GM23338 (cell line): ENCODE measurements at regions not wholly inside any gene's neighbourhood (a gene's known extent, or its start where the extent isn't known, plus 50 kb on each side); places are given as distances from the start of the nearest gene placed in this dataset.

Source experiments
- CREB1 ChIP-seq: fragments of 250-450 bp; sonication (Bioruptor Pico); IDR thresholded peaks from 2 replicates; pipeline ENCODE4 v1.5.0; 2020; ENCODE audit warnings: low read depth, mild to moderate bottlenecking, moderate library complexity
- CTCF ChIP-seq, 2 experiments: fragments of 200-600 bp in 1 of 2; sonication (generic) in 1 of 2; conservative IDR thresholded peaks; 2 replicates each; pipeline versions ENCODE4 v1.5.1 to v1.6.1; 2016 to 2017; ENCODE audit warnings: antibody characterized with exemption in 2 of 2, low read depth in 2 of 2, mild to moderate bottlenecking in 2 of 2, moderate library complexity in 1 of 2
- EZH2 ChIP-seq: fragments of 200-600 bp; sonication (generic); IDR thresholded peaks from one replicate; pipeline ENCODE4 v1.8.0; 2017; ENCODE audit warnings: antibody characterized with exemption, mild to moderate bottlenecking, low read depth; ENCODE audit not compliant: unreplicated experiment
- EZH2phosphoT487 ChIP-seq: fragments of 200-600 bp; sonication (generic); IDR thresholded peaks from one replicate; pipeline ENCODE4 v1.8.1; 2018; ENCODE audit warnings: antibody characterized with exemption; ENCODE audit not compliant: unreplicated experiment
- JUNB ChIP-seq: IDR thresholded peaks from one replicate; pipeline ENCODE4 v1.6.1; 2016; ENCODE audit warnings: antibody characterized with exemption; ENCODE audit not compliant: unreplicated experiment
- NANOG ChIP-seq: IDR thresholded peaks from 2 replicates; pipeline ENCODE4 v1.6.1; 2016; ENCODE audit warnings: antibody characterized with exemption, borderline replicate concordance
- POLR2AphosphoS5 ChIP-seq: IDR thresholded peaks from 2 replicates; pipeline ENCODE4 v1.6.1; 2016; ENCODE audit warnings: antibody characterized with exemption, low read depth
- REST ChIP-seq: IDR thresholded peaks from one replicate; pipeline ENCODE4 v1.6.1; 2018; ENCODE audit warnings: antibody characterized with exemption; ENCODE audit not compliant: unreplicated experiment
- STAT1 ChIP-seq: IDR thresholded peaks from one replicate; pipeline ENCODE4 v1.6.1; 2016; ENCODE audit warnings: antibody characterized with exemption; ENCODE audit not compliant: unreplicated experiment
- ZNF114 ChIP-seq: fragments of 250-450 bp; sonication (Bioruptor Pico); IDR thresholded peaks from 2 replicates; pipeline ENCODE4 v1.5.0; 2020; ENCODE audit warnings: mild to moderate bottlenecking, moderate library complexity

DNA sequence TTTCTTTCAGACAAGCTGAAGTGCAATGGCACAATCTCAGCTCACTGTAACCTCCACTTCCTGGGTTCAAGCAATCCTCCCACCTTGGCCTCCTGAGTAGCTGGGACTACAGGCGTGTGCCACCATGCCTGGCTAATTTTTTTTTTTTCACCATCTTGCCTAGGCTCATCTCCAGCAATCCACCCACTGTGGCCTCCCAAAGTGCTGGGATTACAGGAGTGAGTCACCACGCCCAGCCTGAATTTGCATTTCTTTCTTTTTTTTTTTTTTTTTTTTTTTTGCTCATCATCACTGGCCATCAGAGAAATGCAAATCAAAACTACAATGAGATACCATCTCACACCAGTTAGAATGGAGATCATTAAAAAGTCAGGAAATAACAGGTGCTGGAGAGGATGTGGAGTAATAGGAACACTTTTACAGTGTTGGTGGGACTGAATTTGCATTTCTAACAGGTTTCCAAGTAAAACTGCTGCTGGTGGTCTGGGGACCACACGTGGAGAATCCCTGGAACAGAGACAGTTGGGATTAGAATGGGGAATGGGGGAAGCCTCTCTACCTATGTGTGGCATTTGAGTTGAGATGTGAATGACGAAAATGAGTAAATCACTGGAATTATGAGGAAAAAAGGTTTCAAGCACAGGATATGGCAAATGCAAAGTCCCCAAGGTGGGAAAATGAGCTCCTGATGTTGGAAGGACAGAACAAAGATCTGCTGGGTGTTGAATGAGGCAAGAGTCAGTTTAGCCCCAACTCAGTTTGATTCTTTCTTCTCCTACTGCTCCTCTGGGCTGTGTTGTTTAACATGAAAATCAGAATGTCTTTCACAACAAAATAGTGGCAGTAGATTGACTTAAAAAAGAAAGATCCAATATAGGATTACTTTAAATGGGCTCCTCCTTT, 88.8 kb upstream of the MAP4K4 start:
- no peak for TF ChIP-seq EZH2
- TF ChIP-seq ZNF114: no peak
- no peak for TF ChIP-seq CTCF (conservative IDR thresholded peaks at IDR 0.05; ENCODE audit: low read depth in 2 of 2)
- no peak for TF ChIP-seq NANOG
- no peak for TF ChIP-seq EZH2phosphoT487
- TF ChIP-seq JUNB: no peak
- no peak for TF ChIP-seq POLR2AphosphoS5
- TF ChIP-seq STAT1: no peak
- no peak for TF ChIP-seq REST
- TF ChIP-seq CREB1: no peak
